H1 (cell line): ENCODE measurements at regions not wholly inside any gene's neighbourhood (a gene's known extent, or its start where the extent isn't known, plus 50 kb on each side); places are given as distances from the start of the nearest gene placed in this dataset.

Experiments
- CTCF ChIA-PET: fragments of 300-600 bp; sonication (Branson Sonifier 250); formaldehyde crosslinking; loops from one replicate; lab custom pipeline; 2021; ENCODE audit not compliant: partially characterized antibody; lab: Charles Lee
- POLR2A ChIA-PET: fragments of 300-600 bp; sonication (Branson Sonifier 250); formaldehyde crosslinking; loops from one replicate; lab custom pipeline; 2021; ENCODE audit warnings: inconsistent platforms; ENCODE audit not compliant: partially characterized antibody; lab: Charles Lee
- DNase-seq, 2 experiments: peaks; one replicate each; pipeline versions ENCODE4 v3.0.0 to v3.0.0-alpha.2; 2010 to 2022; ENCODE audit warnings: low spot score in 2 of 2, low read depth in 1 of 2, mixed read lengths in 1 of 2
- FAIRE-seq: peaks from 2 replicates; lab custom pipeline; 2011; peaks lifted over from hg19 to GRCh38; lab: Jason Lieb, UNC
- H2AFZ ChIP-seq: 2 replicates; pipeline ENCODE4 v1.8.1; 2012; ENCODE audit warnings: low read length, inconsistent platforms
- H2AK5ac ChIP-seq: 2 replicates; pipeline ENCODE4 v1.6.1; 2013; ENCODE audit warnings: low read depth, low read length
- H2BK120ac ChIP-seq: replicated peaks from 2 replicates; pipeline ENCODE3; 2013; ENCODE audit warnings: low read depth, low read length, inconsistent platforms
- H2BK12ac ChIP-seq: 2 replicates; pipeline ENCODE4 v1.6.1; 2013; ENCODE audit warnings: low read depth, low read length
- H2BK15ac ChIP-seq: 2 replicates; pipeline ENCODE4 v1.6.1; 2013; ENCODE audit warnings: low read length
- H2BK20ac ChIP-seq: 2 replicates; pipeline ENCODE4 v1.6.1; 2013; ENCODE audit warnings: low read length
- H2BK5ac ChIP-seq: 2 replicates; pipeline ENCODE4 v1.6.1; 2013; ENCODE audit warnings: low read depth, low read length
- H3K14ac ChIP-seq: 2 replicates; pipeline ENCODE4 v1.6.1; 2013; ENCODE audit warnings: inconsistent platforms; ENCODE audit not compliant: insufficient read length
- H3K18ac ChIP-seq: 2 replicates; pipeline ENCODE4 v1.6.1; 2013; ENCODE audit warnings: low read length; ENCODE audit errors: extremely low read depth
- H3K23ac ChIP-seq: 2 replicates; pipeline ENCODE4 v1.6.1; 2013; ENCODE audit warnings: inconsistent platforms; ENCODE audit not compliant: insufficient read length
- H3K23me2 ChIP-seq: 2 replicates; pipeline ENCODE4 v1.6.1; 2013; ENCODE audit warnings: low read depth, low read length
- H3K27ac ChIP-seq: 2 replicates; pipeline ENCODE4 v1.6.1; 2011; ENCODE audit warnings: low read depth, low read length, inconsistent platforms
- H3K27me3 ChIP-seq, 4 experiments: replicated peaks in 1 of 4; 1 replicate in 1 of 4; 2 replicates in 3 of 4; pipeline versions ENCODE4 v1.6.1 to v1.8.1; 2011 to 2013; ENCODE audit warnings: low read length in 3 of 4, mild to moderate bottlenecking in 3 of 4, inconsistent platforms in 2 of 4, mixed read lengths in 2 of 4, moderate library complexity in 1 of 4; ENCODE audit not compliant: control insufficient read depth in 3 of 4, insufficient read depth in 3 of 4; ENCODE audit errors: extremely low read depth in 1 of 4
- H3K36me3 ChIP-seq, 4 experiments: 2 replicates each; pipeline versions ENCODE4 v1.6.1 to v1.8.1; 2011 to 2013; ENCODE audit warnings: mild to moderate bottlenecking in 4 of 4, low read length in 3 of 4, moderate library complexity in 2 of 4, control low read depth in 1 of 4, inconsistent platforms in 1 of 4; ENCODE audit not compliant: insufficient read depth in 4 of 4, control insufficient read depth in 2 of 4
- H3K4ac ChIP-seq: replicated peaks from 2 replicates; pipeline ENCODE3; 2013; ENCODE audit warnings: low read length, low read depth, mixed read lengths, inconsistent platforms; ENCODE audit not compliant: insufficient read length
- H3K4me1 ChIP-seq, 4 experiments: replicated peaks in 1 of 4; 1 replicate in 1 of 4; 2 replicates in 3 of 4; pipeline versions ENCODE4 v1.6.1 to v1.8.1; 2011 to 2013; ENCODE audit warnings: low read length in 3 of 4, inconsistent platforms in 2 of 4, mixed read lengths in 1 of 4; ENCODE audit not compliant: insufficient read depth in 4 of 4, control insufficient read depth in 3 of 4
- H3K4me2 ChIP-seq, 2 experiments: 2 replicates each; pipeline versions ENCODE4 v1.6.1 to v1.8.1; 2011 to 2013; ENCODE audit warnings: low read depth in 2 of 2, low read length in 2 of 2, control low read depth in 1 of 2, inconsistent platforms in 1 of 2, mild to moderate bottlenecking in 1 of 2; ENCODE audit not compliant: insufficient read depth in 1 of 2
- H3K4me3 ChIP-seq, 4 experiments: fragments of 200-600, 300-600 bp in 1 of 4; sonication (generic), shearing (Covaris generic), sonication (Bioruptor Twin) in 1 of 4; 2 replicates each; pipeline versions ENCODE4 v1.5.1 to v1.8.1; 2011 to 2016; ENCODE audit warnings: low read length in 4 of 4, low read depth in 3 of 4, control low read depth in 2 of 4, inconsistent platforms in 2 of 4, mild to moderate bottlenecking in 2 of 4, mixed read lengths in 1 of 4, moderate library complexity in 1 of 4; ENCODE audit not compliant: insufficient read depth in 2 of 4; ENCODE audit errors: extremely low read depth in 1 of 4
- H3K56ac ChIP-seq: replicated peaks from 2 replicates; pipeline ENCODE3; 2013; ENCODE audit warnings: low read depth, mild to moderate bottlenecking, mixed read lengths, low read length, inconsistent platforms; ENCODE audit not compliant: insufficient read length
- H3K79me1 ChIP-seq: 2 replicates; pipeline ENCODE4 v1.6.1; 2013; ENCODE audit warnings: low read depth, low read length, control low read depth
- H3K79me2 ChIP-seq, 2 experiments: 2 replicates each; pipeline versions ENCODE4 v1.6.1 to v1.8.1; 2012 to 2013; ENCODE audit warnings: low read length in 2 of 2, mild to moderate bottlenecking in 2 of 2, inconsistent platforms in 1 of 2; ENCODE audit not compliant: insufficient read depth in 2 of 2, control insufficient read depth in 1 of 2
- H3K9ac ChIP-seq, 4 experiments: replicated peaks in 1 of 4; 1 replicate in 1 of 4; 2 replicates in 3 of 4; pipeline versions ENCODE4 v1.6.1 to v1.8.1; 2011 to 2013; ENCODE audit warnings: low read depth in 3 of 4, low read length in 3 of 4, control low read depth in 2 of 4, mild to moderate bottlenecking in 2 of 4, moderate library complexity in 2 of 4, inconsistent platforms in 1 of 4; ENCODE audit errors: extremely low read depth in 1 of 4
- H3K9me3 ChIP-seq, 2 experiments: 2 replicates each; pipeline versions ENCODE4 v1.6.1 to v1.8.1; 2012 to 2013; ENCODE audit warnings: mild to moderate bottlenecking in 2 of 2, moderate library complexity in 2 of 2, control low read depth in 1 of 2, inconsistent platforms in 1 of 2, low read depth in 1 of 2, low read length in 1 of 2, mixed read lengths in 1 of 2; ENCODE audit not compliant: insufficient read depth in 2 of 2
- H4K20me1 ChIP-seq, 2 experiments: replicated peaks in 1 of 2; 2 replicates each; pipeline versions ENCODE3 to v1.8.1; 2011 to 2013; ENCODE audit warnings: inconsistent platforms in 2 of 2, low read length in 2 of 2, mild to moderate bottlenecking in 1 of 2; ENCODE audit not compliant: insufficient read depth in 2 of 2, control insufficient read depth in 1 of 2
- H4K5ac ChIP-seq: 2 replicates; pipeline ENCODE4 v1.6.1; 2013; ENCODE audit warnings: low read length, low read depth, mixed read lengths, inconsistent platforms; ENCODE audit not compliant: insufficient read length
- H4K8ac ChIP-seq: 2 replicates; pipeline ENCODE4 v1.8.0; 2013; ENCODE audit warnings: mild to moderate bottlenecking, moderate library complexity, low read length, inconsistent platforms; ENCODE audit not compliant: insufficient read depth; ENCODE audit errors: extremely low read depth
- H4K91ac ChIP-seq: replicated peaks from 2 replicates; pipeline ENCODE3; 2013; ENCODE audit warnings: low read length, mixed read lengths, inconsistent platforms; ENCODE audit not compliant: insufficient read length
- ASH2L ChIP-seq: fragments of 200-600, 300-600 bp; sonication (generic); IDR thresholded peaks from one replicate; pipeline ENCODE4 v1.7.1; 2017; ENCODE audit warnings: low read length
- BCL11A ChIP-seq, 2 experiments: IDR thresholded peaks; one replicate each; pipeline ENCODE4 v1.6.1; 2011; ENCODE audit warnings: low read depth in 2 of 2, low read length in 2 of 2, mild to moderate bottlenecking in 2 of 2
- CEBPB ChIP-seq: IDR thresholded peaks from 2 replicates; pipeline ENCODE4 v1.6.1; 2012; ENCODE audit warnings: low read depth, low read length
- CHD1 ChIP-seq: IDR thresholded peaks from 2 replicates; pipeline ENCODE4 v1.6.1; 2012; ENCODE audit warnings: low read depth, low read length, improper control_type of control experiment
- EGR1 ChIP-seq: IDR thresholded peaks from 2 replicates; pipeline ENCODE4 v1.6.1; 2011; ENCODE audit warnings: low read depth, low read length, borderline replicate concordance
- GTF2F1 ChIP-seq: IDR thresholded peaks from 2 replicates; pipeline ENCODE4 v1.6.1; 2012; ENCODE audit warnings: low read depth, low read length, improper control_type of control experiment, borderline replicate concordance
- JUND ChIP-seq: IDR thresholded peaks from 2 replicates; pipeline ENCODE4 v1.6.1; 2011; ENCODE audit warnings: mild to moderate bottlenecking, improper control_type of control experiment, low read length
- KDM4A ChIP-seq: IDR thresholded peaks from one replicate; pipeline ENCODE4 v1.7.1; 2012; ENCODE audit warnings: low read depth, mild to moderate bottlenecking, moderate library complexity, low read length, inconsistent platforms; ENCODE audit not compliant: severe bottlenecking
- KDM5A ChIP-seq: fragments of 200-600 bp; IDR thresholded peaks from 2 replicates; pipeline ENCODE4 v1.7.1; 2012; ENCODE audit warnings: mild to moderate bottlenecking, low read length, inconsistent platforms, mixed read lengths
- MAX ChIP-seq: IDR thresholded peaks from 2 replicates; pipeline ENCODE4 v1.6.1; 2012; ENCODE audit warnings: inconsistent platforms
- NANOG ChIP-seq: IDR thresholded peaks from 2 replicates; pipeline ENCODE4 v1.6.1; 2011; ENCODE audit warnings: low read length, low read depth, mild to moderate bottlenecking, inconsistent platforms; ENCODE audit not compliant: insufficient read depth, poor library complexity, severe bottlenecking
- NRF1 ChIP-seq: IDR thresholded peaks from 2 replicates; pipeline ENCODE4 v1.6.1; 2011; ENCODE audit warnings: mild to moderate bottlenecking, low read depth, low read length, improper control_type of control experiment
- POLR2A ChIP-seq, 2 experiments: IDR thresholded peaks; 1 replicate in 1 of 2; 2 replicates in 1 of 2; pipeline ENCODE4 v1.6.1; 2011; ENCODE audit warnings: low read depth in 2 of 2, low read length in 2 of 2, mild to moderate bottlenecking in 2 of 2; ENCODE audit errors: control extremely low read depth in 1 of 2
- SIRT6 ChIP-seq: IDR thresholded peaks from one replicate; pipeline ENCODE4 v1.7.1; 2012; ENCODE audit warnings: low read length, inconsistent platforms
- SP1 ChIP-seq: IDR thresholded peaks from 2 replicates; pipeline ENCODE4 v1.6.1; 2011; ENCODE audit warnings: low read depth, low read length
- YY1 ChIP-seq: IDR thresholded peaks from 2 replicates; pipeline ENCODE4 v1.6.1; 2011; ENCODE audit warnings: low read depth, mild to moderate bottlenecking, low read length
- WGBS, 2 experiments: shearing (Covaris generic) in 1 of 2; methylation state at CpG; one replicate each; pipeline versions ENCODE4 v1.1.6 to v1.1.7; 2013 to 2015; ENCODE audit warnings: low lambda C conversion rate in 2 of 2, mixed read lengths in 2 of 2, inconsistent platforms in 1 of 2, low coverage in 1 of 2, missing lambda C conversion rate in 1 of 2; ENCODE audit not compliant: insufficient replicate concordance in 2 of 2, insufficient coverage in 1 of 2, insufficient read length in 1 of 2; ENCODE audit errors: extremely low coverage in 1 of 2, missing lambda C conversion rate in 1 of 2; 5-methylcytosine and 5-hydroxymethylcytosine counted together

- peaks cover 0 to 8% (median 6%) of the 10 kb centered on the region in 4 experiments; a peak in 4 of 7 replicates for H3K4me1 ChIP-seq
- no peak overlapping the region for H2BK20ac ChIP-seq
- H3K56ac ChIP-seq: no peak overlapping the region
- H2BK5ac ChIP-seq: no peak overlapping the region
- CTCF ChIA-PET: interaction anchor here (1.2 kb wide), 1 partner anchor 15 kb away, joined by 4 read pairs; no protein-coding TSS in a partner anchor
- no peak overlapping the region for H4K8ac ChIP-seq
- H3K14ac ChIP-seq: no peak overlapping the region
- no peaks in the 10 kb centered on the region for H4K20me1 ChIP-seq
- DNase-seq (no peak), FAIRE-seq (no peak)
- TF ChIP-seq KDM4A (no peak), CEBPB (no peak), ASH2L (no peak), JUND (no peak), NANOG (no peak), MAX (no peak), BCL11A (IDR thresholded peaks at IDR 0.05; ENCODE audit: low read depth in 2 of 2, low read length in 2 of 2) (no peak), SP1 (no peak), SIRT6 (no peak), CHD1 (no peak), NRF1 (no peak), GTF2F1 (no peak), EGR1 (no peak), POLR2A (IDR thresholded peaks at IDR 0.05; ENCODE audit: control extremely low read depth in 1 of 2, low read depth in 2 of 2, low read length in 2 of 2) (no peak), KDM5A (no peak), YY1 (no peak)
- H2BK12ac ChIP-seq: no peak overlapping the region
- H3K4me2 ChIP-seq: no peak overlapping the region
- H3K23ac ChIP-seq: no peak overlapping the region
- no peak overlapping the region for H3K9ac ChIP-seq
- POLR2A ChIA-PET: no interaction called here
- no peak overlapping the region for H4K5ac ChIP-seq
- WGBS, 2 experiments: 97% methylated on average over 4 of the region's 4 CpGs; no CpG with 5 or more reads in 1 of the 2 experiments
- no peak overlapping the region for H4K91ac ChIP-seq
- H3K23me2 ChIP-seq: no peaks in the 10 kb centered on the region
- H2BK15ac ChIP-seq: no peak overlapping the region
- no peak overlapping the region for H2AFZ ChIP-seq
- no peaks in the 10 kb centered on the region for H3K79me1 ChIP-seq
- no peaks in the 10 kb centered on the region for H3K79me2 ChIP-seq
- peaks cover 4 to 5% of the 10 kb centered on the region in 2 experiments; a peak in 3 of 4 replicates for H3K9me3 ChIP-seq
- H3K36me3 ChIP-seq: no peaks in the 10 kb centered on the region
- no peak overlapping the region for H2BK120ac ChIP-seq
- H2AK5ac ChIP-seq: no peak overlapping the region
- no peaks in the 10 kb centered on the region for H3K27me3 ChIP-seq
- no peak overlapping the region for H3K4ac ChIP-seq
- H3K27ac ChIP-seq: no peak overlapping the region
- no peak overlapping the region for H3K4me3 ChIP-seq
- H3K18ac ChIP-seq: no peak overlapping the region
Measured at GRCh38 chr6:231779-232178, 60.5 kb upstream of the DUSP22 start.
